Lower lobe of right lung (tissue), 2 donors: ENCODE measurements at regions not wholly inside any gene's neighbourhood (a gene's known extent, or its start where the extent isn't known, plus 50 kb on each side); places are given as distances from the start of the nearest gene placed in this dataset.

Experiments used
- ATAC-seq, 2 donors: fragments of 200-7000 bp; cut with Tn5 transposase; one replicate each; pipeline ENCODE4 v1.9.1; 2020 to 2022; ENCODE audit warnings: mild to moderate bottlenecking in 2 of 2, moderate library complexity in 2 of 2
- DNase-seq: peaks from one replicate; pipeline ENCODE4 v3.0.0-alpha.2; 2020
- H3K27ac ChIP-seq: fragments of 200-600 bp; one replicate; pipeline ENCODE4 v1.8.0; 2022
- H3K27me3 ChIP-seq: fragments of 200-600 bp; one replicate; pipeline ENCODE4 v1.8.0; 2022; ENCODE audit warnings: low read depth
- H3K36me3 ChIP-seq: fragments of 200-600 bp; one replicate; pipeline ENCODE4 v1.8.0; 2022; ENCODE audit warnings: mild to moderate bottlenecking
- H3K4me1 ChIP-seq: fragments of 200-600 bp; one replicate; pipeline ENCODE4 v1.8.0; 2022
- H3K4me3 ChIP-seq: fragments of 200-600 bp; one replicate; pipeline ENCODE4 v1.8.0; 2022; ENCODE audit warnings: mild to moderate bottlenecking
- H3K9me3 ChIP-seq: fragments of 200-600 bp; one replicate; pipeline ENCODE4 v1.8.0; 2022
- intact Hi-C: fragments of 100-400 bp; cut with DNase I; formaldehyde crosslinking; loops from one replicate; pipeline ENCODE4 v1.11.0; 2022
- TF ChIP-seq, protein P1 (sequence below): fragments of 200-600 bp; IDR thresholded peaks from one replicate; pipeline ENCODE4 v1.8.0; 2022; ENCODE audit warnings: antibody characterized with exemption, mild to moderate bottlenecking
- donor health status: DM: no; HTN: yes; CAD: no; lungs with severe emphysema.

DNA sequence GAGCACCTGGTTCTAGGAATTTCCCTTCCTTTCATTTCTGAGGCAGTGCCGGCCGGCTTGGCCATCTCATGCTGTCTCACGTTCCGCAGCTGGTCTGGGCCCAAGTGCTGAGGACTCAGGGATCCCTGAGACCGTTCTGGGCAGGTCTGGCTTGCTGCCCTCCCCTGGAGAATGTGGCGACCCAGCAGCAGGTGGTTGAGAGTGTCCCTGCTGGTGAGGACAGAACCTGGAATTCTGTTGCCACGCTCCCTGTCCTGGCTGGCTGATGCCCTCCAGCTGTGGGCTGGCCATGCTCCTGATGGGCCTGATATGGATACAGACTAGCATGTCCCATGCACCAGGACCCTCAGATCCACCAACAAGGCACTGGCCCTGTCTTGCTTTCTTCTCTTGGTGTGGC is 114.0 kb upstream of the C1QTNF9B start:
- no peak overlapping the region for H3K27ac ChIP-seq
- intact Hi-C loops, result no loop called here
- no peaks in the 10 kb centered on the region for H3K9me3 ChIP-seq
- DNase-seq (no peak), ATAC-seq (no peak)
- H3K4me1 ChIP-seq, result no peaks in the 10 kb centered on the region
- no peak overlapping the region for H3K4me3 ChIP-seq
- TF ChIP-seq, protein P1, sequence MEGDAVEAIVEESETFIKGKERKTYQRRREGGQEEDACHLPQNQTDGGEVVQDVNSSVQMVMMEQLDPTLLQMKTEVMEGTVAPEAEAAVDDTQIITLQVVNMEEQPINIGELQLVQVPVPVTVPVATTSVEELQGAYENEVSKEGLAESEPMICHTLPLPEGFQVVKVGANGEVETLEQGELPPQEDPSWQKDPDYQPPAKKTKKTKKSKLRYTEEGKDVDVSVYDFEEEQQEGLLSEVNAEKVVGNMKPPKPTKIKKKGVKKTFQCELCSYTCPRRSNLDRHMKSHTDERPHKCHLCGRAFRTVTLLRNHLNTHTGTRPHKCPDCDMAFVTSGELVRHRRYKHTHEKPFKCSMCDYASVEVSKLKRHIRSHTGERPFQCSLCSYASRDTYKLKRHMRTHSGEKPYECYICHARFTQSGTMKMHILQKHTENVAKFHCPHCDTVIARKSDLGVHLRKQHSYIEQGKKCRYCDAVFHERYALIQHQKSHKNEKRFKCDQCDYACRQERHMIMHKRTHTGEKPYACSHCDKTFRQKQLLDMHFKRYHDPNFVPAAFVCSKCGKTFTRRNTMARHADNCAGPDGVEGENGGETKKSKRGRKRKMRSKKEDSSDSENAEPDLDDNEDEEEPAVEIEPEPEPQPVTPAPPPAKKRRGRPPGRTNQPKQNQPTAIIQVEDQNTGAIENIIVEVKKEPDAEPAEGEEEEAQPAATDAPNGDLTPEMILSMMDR, result no peak
- H3K36me3 ChIP-seq, result no peaks in the 10 kb centered on the region
- no peaks in the 10 kb centered on the region for H3K27me3 ChIP-seq

DNA sequence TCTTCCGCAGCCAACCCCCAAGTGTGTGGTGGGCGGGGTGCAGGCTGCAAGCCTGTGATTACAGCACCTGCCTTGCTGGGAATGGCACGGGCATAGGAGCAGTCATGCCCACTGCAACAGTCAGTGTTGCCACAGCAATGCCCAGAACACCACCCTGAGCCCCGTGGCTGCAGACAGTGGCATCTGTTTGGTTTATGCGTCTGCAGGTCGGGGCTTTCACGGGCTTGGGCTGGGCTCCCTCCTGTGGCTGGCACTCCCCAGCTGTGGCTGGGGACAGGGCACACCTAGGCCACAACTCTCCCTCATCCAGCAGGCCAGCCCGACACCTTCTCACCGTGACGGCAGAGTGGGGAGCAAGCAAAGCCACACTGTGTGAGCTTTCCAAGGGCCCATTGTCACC is 115.3 kb upstream of the C1QTNF9B start:
- TF ChIP-seq, protein P1, result no peak
- no peaks in the 10 kb centered on the region for H3K36me3 ChIP-seq
- H3K4me3 ChIP-seq, result no peak overlapping the region
- no peak for DNase-seq
- H3K4me1 ChIP-seq, result no peaks in the 10 kb centered on the region
- no peak overlapping the region for H3K27ac ChIP-seq
- no peaks in the 10 kb centered on the region for H3K27me3 ChIP-seq
- intact Hi-C loops, result no loop called here
- ATAC-seq, result peak in 1 of 2 donors; percentile 28
- no peaks in the 10 kb centered on the region for H3K9me3 ChIP-seq

DNA sequence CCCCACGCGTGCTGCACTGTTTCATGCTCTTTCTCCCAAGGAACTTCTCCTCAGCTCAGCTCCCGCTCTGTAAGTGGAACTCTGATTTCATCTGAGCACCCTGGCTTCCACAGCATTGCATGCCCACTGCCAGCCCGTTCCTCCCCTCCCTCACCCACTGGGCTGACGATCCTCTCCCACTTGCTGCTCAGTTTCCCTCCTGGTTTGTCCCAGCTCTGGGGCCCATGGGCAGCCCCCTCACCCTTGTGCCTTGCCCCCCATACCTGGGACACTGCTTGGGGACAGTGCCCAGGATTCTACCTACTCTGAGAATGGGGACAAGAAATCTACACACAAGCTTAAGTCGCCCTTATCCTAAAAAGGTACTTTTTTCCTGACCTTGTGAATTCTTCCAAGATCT is 115.9 kb upstream of the C1QTNF9B start:
- no peak for ATAC-seq
- Histone ChIP-seq H3K27ac (no peak overlapping the region), H3K27me3 (no peaks in the 10 kb centered on the region), H3K4me1 (no peaks in the 10 kb centered on the region), H3K9me3 (no peaks in the 10 kb centered on the region), H3K36me3 (no peaks in the 10 kb centered on the region), H3K4me3 (no peak overlapping the region)
- TF ChIP-seq, protein P1, result no peak
- no peak for DNase-seq
- intact Hi-C loops, result no loop called here

DNA sequence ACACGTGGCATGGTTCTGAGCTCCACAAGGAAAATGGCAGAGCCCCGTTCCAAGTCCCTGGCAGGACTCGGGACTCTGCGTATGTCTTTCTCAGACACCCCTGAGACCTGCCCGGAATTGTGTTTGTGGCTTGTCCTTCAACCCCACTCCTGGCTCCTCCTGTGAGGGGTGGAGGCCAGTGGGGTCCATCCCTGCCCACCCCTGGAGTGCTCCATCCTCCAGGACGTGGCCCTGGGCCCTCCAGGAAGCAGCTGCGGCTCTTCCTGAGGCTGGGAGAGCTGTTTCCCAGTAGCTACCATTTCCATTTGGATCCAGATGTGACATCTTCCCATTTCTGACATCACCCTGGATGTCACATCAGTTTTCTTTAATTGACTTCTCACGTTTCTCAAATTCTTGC is 118.7 kb upstream of the C1QTNF9B start:
- Histone ChIP-seq H3K4me3 (no peak overlapping the region), H3K27me3 (no peaks in the 10 kb centered on the region), H3K4me1 (no peaks in the 10 kb centered on the region), H3K36me3 (no peaks in the 10 kb centered on the region), H3K27ac (no peak overlapping the region), H3K9me3 (no peaks in the 10 kb centered on the region)
- TF ChIP-seq, protein P1, result no peak
- DNase-seq, result no peak
- ATAC-seq, result no peak
- intact Hi-C loops, result no loop called here

DNA sequence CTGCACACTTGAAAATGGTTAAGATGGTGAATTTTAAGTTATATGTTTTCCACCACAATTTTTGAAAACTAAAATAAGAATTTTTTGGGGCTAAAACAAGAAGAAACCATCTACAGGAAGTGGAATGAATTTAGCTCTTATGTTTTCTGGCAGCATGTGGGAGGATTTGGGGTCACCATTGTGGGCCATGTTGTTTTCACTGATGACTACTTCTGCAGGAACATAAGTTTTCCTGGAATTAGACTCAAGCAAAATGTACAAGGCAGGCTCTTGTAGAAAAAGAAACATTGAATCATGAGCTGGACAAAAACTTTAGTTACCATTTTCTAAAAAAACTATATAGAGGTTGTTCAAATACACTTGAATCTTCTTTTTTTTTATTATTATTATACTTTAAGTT is 125.3 kb upstream of the C1QTNF9B start:
- Histone ChIP-seq H3K27me3 (no peaks in the 10 kb centered on the region), H3K4me3 (no peak overlapping the region), H3K36me3 (no peaks in the 10 kb centered on the region), H3K4me1 (no peaks in the 10 kb centered on the region), H3K9me3 (no peaks in the 10 kb centered on the region), H3K27ac (no peak overlapping the region)
- TF ChIP-seq, protein P1, result no peak
- ATAC-seq (no peak), DNase-seq (no peak)
- intact Hi-C loops, result loop anchor here (10.0 kb wide), 1 partner anchor 202 kb away; no protein-coding TSS in a partner anchor

DNA sequence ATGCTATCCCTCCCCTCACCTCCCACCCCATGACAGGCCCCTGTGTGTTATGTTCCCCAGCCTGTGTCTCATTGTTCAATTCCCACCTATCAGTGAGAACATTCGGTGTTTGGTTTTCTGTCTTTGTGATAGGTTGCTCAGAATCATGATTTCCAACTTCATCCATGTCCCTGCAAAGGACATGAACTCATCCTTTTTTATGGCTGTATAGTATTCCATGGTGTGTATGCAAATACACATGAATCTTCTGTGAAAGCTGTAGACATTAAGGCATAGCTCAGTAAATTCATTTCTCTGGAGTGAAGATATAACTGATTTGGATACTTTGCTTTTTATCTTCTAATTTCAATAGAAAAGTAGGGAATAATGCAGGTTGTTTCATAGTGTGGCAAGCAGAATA is 125.8 kb upstream of the C1QTNF9B start:
- Histone ChIP-seq H3K36me3 (no peaks in the 10 kb centered on the region), H3K4me1 (no peaks in the 10 kb centered on the region), H3K4me3 (no peak overlapping the region), H3K27me3 (no peaks in the 10 kb centered on the region), H3K9me3 (no peaks in the 10 kb centered on the region), H3K27ac (no peak overlapping the region)
- ATAC-seq, result no peak
- DNase-seq, result no peak
- intact Hi-C loops, result loop anchor here (10.0 kb wide), 1 partner anchor 202 kb away; no protein-coding TSS in a partner anchor
- TF ChIP-seq, protein P1, result no peak
